PC-3 (cell line): ENCODE measurements at regions not wholly inside any gene's neighbourhood (a gene's known extent, or its start where the extent isn't known, plus 50 kb on each side); places are given as distances from the start of the nearest gene placed in this dataset.

Source experiments
- ATAC-seq: fragments of 200-7000 bp; cut with Tn5 transposase; 2 replicates; pipeline ENCODE4 v1.9.1; 2020; ENCODE audit warnings: mild to moderate bottlenecking, moderate library complexity
- BruUV-seq: library from RNA; stranded (reverse); fragments of 400-500 nt; replicated peaks from 2 replicates; lab custom pipeline; 2021; lab: Mats Ljungman, UMichigan
- CTCF ChIA-PET: fragments of 300-600 bp; sonication (Branson Sonifier 250); formaldehyde crosslinking; loops from one replicate; lab custom pipeline; 2022; ENCODE audit warnings: antibody characterized with exemption; lab: Charles Lee
- POLR2A ChIA-PET: fragments of 300-600 bp; sonication (Branson Sonifier 250); formaldehyde crosslinking; loops from one replicate; lab custom pipeline; 2022; ENCODE audit warnings: antibody characterized with exemption; ENCODE audit not compliant: unreplicated experiment; lab: Charles Lee
- DNase-seq: peaks from one replicate; pipeline ENCODE4 v3.0.0-alpha.2; 2015
- H2AFZ ChIP-seq: fragments of 300-600 bp; sonication (generic); 2 replicates; pipeline ENCODE4 v1.6.0; 2016; ENCODE audit warnings: antibody characterized with exemption, low read length
- H3F3A ChIP-seq: fragments of 300-600 bp; sonication (generic); one replicate; pipeline ENCODE4 v1.6.0; 2017; ENCODE audit warnings: antibody characterized with exemption, low read length, control low read depth, mild to moderate bottlenecking; ENCODE audit not compliant: unreplicated experiment
- H3K27ac ChIP-seq: fragments of 300-600 bp; sonication (generic); 2 replicates; pipeline ENCODE4 v1.5.1; 2016; ENCODE audit warnings: mild to moderate bottlenecking, low read length
- H3K27me3 ChIP-seq: fragments of 300-600 bp; sonication (generic); 2 replicates; pipeline ENCODE4 v1.6.1; 2016; ENCODE audit warnings: low read length, mixed read lengths
- H3K36me3 ChIP-seq: fragments of 300-600 bp; sonication (generic); 2 replicates; pipeline ENCODE4 v1.6.1; 2016; ENCODE audit warnings: low read depth, mixed run types, low read length, mixed read lengths
- H3K4me1 ChIP-seq: fragments of 300-600 bp; sonication (generic); 2 replicates; pipeline ENCODE4 v1.5.1; 2016; ENCODE audit warnings: low read length; ENCODE audit not compliant: insufficient read depth
- H3K4me2 ChIP-seq: fragments of 300-600 bp; sonication (generic); 2 replicates; pipeline ENCODE4 v1.6.0; 2016; ENCODE audit warnings: low read length
- H3K4me3 ChIP-seq: fragments of 300-600 bp; sonication (generic); 2 replicates; pipeline ENCODE4 v1.5.1; 2016; ENCODE audit warnings: mild to moderate bottlenecking, low read length, mixed read lengths
- H3K79me2 ChIP-seq: fragments of 300-600 bp; sonication (generic); 2 replicates; pipeline ENCODE4 v1.6.1; 2017; ENCODE audit warnings: low read length, mixed read lengths
- H3K9ac ChIP-seq: fragments of 300-600 bp; sonication (generic); 2 replicates; pipeline ENCODE4 v1.6.0; 2016; ENCODE audit warnings: mild to moderate bottlenecking, low read length
- H3K9me2 ChIP-seq: fragments of 300-600 bp; sonication (generic); replicated peaks from 2 replicates; pipeline ENCODE4 v1.6.1; 2016; ENCODE audit warnings: mixed run types, low read length, mixed read lengths
- H3K9me3 ChIP-seq: fragments of 300-600 bp; sonication (generic); 2 replicates; pipeline ENCODE4 v1.6.1; 2016; ENCODE audit warnings: low read length, mixed read lengths
- H4K20me1 ChIP-seq: fragments of 300-600 bp; sonication (generic); 2 replicates; pipeline ENCODE4 v1.6.1; 2016; ENCODE audit warnings: low read length, mixed read lengths
- CTCF ChIP-seq: fragments of 300-600 bp; sonication (generic); conservative IDR thresholded peaks from 2 replicates; pipeline ENCODE4 v1.5.1; 2017; ENCODE audit warnings: antibody characterized with exemption, low read depth, mild to moderate bottlenecking, low read length
- EZH2 ChIP-seq: fragments of 300-600 bp; sonication (generic); IDR thresholded peaks from one replicate; pipeline ENCODE4 v1.6.1; 2017; ENCODE audit warnings: antibody characterized with exemption, mild to moderate bottlenecking, low read length; ENCODE audit not compliant: unreplicated experiment
- EZH2phosphoT487 ChIP-seq: fragments of 300-600 bp; sonication (generic); IDR thresholded peaks from 2 replicates; pipeline ENCODE4 v1.6.1; 2018; ENCODE audit warnings: mild to moderate bottlenecking, antibody characterized with exemption, low read length, borderline replicate concordance
- intact Hi-C: fragments of 100-400 bp; cut with micrococcal nuclease; formaldehyde crosslinking; loops from 2 replicates; pipeline ENCODE4 v1.9.0; 2023

GRCh38 chr10:44552726-44553125, 167.8 kb upstream of the CXCL12 start:
- DNase-seq (no peak), ATAC-seq (no peak)
- no peak overlapping the region for H3K27ac ChIP-seq
- intact Hi-C loops, result no loop called here
- BruUV-seq, result no TSS peak
- no peaks in the 10 kb centered on the region for H3K9me3 ChIP-seq
- peaks cover 54% of the 10 kb centered on the region for H3K27me3 ChIP-seq
- CTCF ChIA-PET, result no interaction called here
- no peaks in the 10 kb centered on the region for H3K79me2 ChIP-seq
- POLR2A ChIA-PET, result no interaction called here
- no peak overlapping the region for H3K9ac ChIP-seq
- no peaks in the 10 kb centered on the region for H4K20me1 ChIP-seq
- H3K36me3 ChIP-seq, result no peaks in the 10 kb centered on the region
- TF ChIP-seq EZH2phosphoT487 (no peak), CTCF (no peak), EZH2 (no peak)
- H3F3A ChIP-seq, result no peaks in the 10 kb centered on the region
- no peak overlapping the region for H3K4me2 ChIP-seq
- H3K4me3 ChIP-seq, result no peak overlapping the region
- H3K9me2 ChIP-seq, result no peaks in the 10 kb centered on the region
- no peak overlapping the region for H2AFZ ChIP-seq
- no peaks in the 10 kb centered on the region for H3K4me1 ChIP-seq

GRCh38 chr10:44557596-44558191, 172.8 kb upstream of the CXCL12 start:
- ChIA-PET POLR2A (no interaction called here), CTCF (no interaction called here)
- DNase-seq, result no peak
- Histone ChIP-seq H3K4me2 (no peak overlapping the region), H4K20me1 (no peaks in the 10 kb centered on the region), H2AFZ (no peak overlapping the region), H3K9me3 (no peaks in the 10 kb centered on the region), H3K27ac (no peak overlapping the region), H3K4me1 (no peaks in the 10 kb centered on the region), H3F3A (no peaks in the 10 kb centered on the region), H3K9ac (no peak overlapping the region), H3K27me3 (peaks cover 97% of the 10 kb centered on the region), H3K9me2 (no peaks in the 10 kb centered on the region), H3K36me3 (no peaks in the 10 kb centered on the region), H3K4me3 (no peak overlapping the region), H3K79me2 (no peaks in the 10 kb centered on the region)
- intact Hi-C loops, result no loop called here
- no peak for ATAC-seq
- no TSS peak for BruUV-seq
- TF ChIP-seq EZH2phosphoT487 (no peak), CTCF (no peak), EZH2 (no peak)

- peaks cover 97% of the 10 kb centered on the region for H3K27me3 ChIP-seq
- no peaks in the 10 kb centered on the region for H4K20me1 ChIP-seq
- H3K36me3 ChIP-seq, result no peaks in the 10 kb centered on the region
- CTCF ChIA-PET, result no interaction called here
- H3K4me1 ChIP-seq, result no peaks in the 10 kb centered on the region
- H3K9me2 ChIP-seq, result no peaks in the 10 kb centered on the region
- no TSS peak for BruUV-seq
- intact Hi-C loops, result no loop called here
- DNase-seq, result no peak
- no peaks in the 10 kb centered on the region for H3K9me3 ChIP-seq
- H3K4me3 ChIP-seq, result no peak overlapping the region
- TF ChIP-seq EZH2phosphoT487 (no peak), CTCF (no peak), EZH2 (no peak)
- H2AFZ ChIP-seq, result no peak overlapping the region
- no peaks in the 10 kb centered on the region for H3K79me2 ChIP-seq
- ATAC-seq, result no peak
- POLR2A ChIA-PET, result no interaction called here
- H3K4me2 ChIP-seq, result no peak overlapping the region
- no peak overlapping the region for H3K27ac ChIP-seq
- H3K9ac ChIP-seq, result no peak overlapping the region
- no peaks in the 10 kb centered on the region for H3F3A ChIP-seq
These were observed 173.6 kb upstream of the CXCL12 start for GRCh38 chr10:44558521-44558920.
